ENCODE measurements at regions not wholly inside any gene's neighbourhood (a gene's known extent, or its start where the extent isn't known, plus 50 kb on each side); places are given as distances from the start of the nearest gene placed in this dataset.

DNA sequence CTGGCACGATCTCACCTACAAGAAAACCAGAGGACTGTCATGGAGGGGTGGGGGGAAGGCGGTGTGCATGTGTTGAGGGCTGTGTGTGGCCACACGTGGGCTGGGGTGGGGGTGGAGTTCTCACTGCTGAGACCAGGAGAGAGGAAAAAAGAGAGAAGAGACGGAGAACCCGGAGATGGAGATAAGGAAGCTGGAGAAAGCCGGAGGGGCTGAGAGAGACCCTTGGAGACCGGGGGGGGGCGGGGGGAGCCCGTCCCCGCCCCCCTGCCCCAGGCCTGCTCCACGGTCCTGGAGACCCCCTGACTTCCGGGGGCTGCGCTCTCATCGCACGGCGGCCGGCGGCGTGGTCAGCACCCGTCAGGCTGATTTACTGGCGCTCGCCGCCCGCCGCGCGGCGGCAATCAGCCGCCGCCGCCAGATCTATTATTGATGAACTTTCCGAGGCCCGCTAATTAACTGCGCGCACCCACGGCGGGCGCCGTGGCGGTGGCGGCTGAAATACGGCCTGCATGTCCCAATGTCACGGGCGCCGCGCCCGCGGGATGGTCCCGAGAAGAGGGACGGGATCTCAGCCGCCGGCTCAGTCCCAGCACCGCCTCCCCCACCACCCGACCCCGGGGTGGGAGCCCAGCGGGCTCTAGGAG, 187.4 kb downstream of the MN1 start:
- no peaks in the 10 kb centered on the region for H3K79me2 ChIP-seq (ENCODE audit: insufficient read depth, low read length)
- H3K9ac ChIP-seq (ENCODE audit: extremely low read depth, insufficient read length, low read length), result no peak overlapping the region
- no peak overlapping the region for H4K91ac ChIP-seq (ENCODE audit: insufficient read length, low read depth, low read length)
- H2BK20ac ChIP-seq (ENCODE audit: low read depth, low read length, poor library complexity, severe bottlenecking), result no peak overlapping the region
- H3K4ac ChIP-seq (ENCODE audit: low read depth, low read length), result no peak overlapping the region
- H2BK12ac ChIP-seq (ENCODE audit: insufficient read length, low read depth, low read length), result no peak overlapping the region
- Mint-ChIP-seq H3K4me3 (peak overlapping the region in 1 of 2 experiments; percentile 13; a peak in 1 of 5 replicates), H3K27ac (no peak overlapping the region), H3K36me3 (ENCODE audit: insufficient read depth in 1 of 3, low read depth in 3 of 3) (no peaks in the 10 kb centered on the region), H3K4me1 (peaks cover 20 to 38% of the 10 kb centered on the region in 2 experiments), H3K27me3 (ENCODE audit: low read depth) (peaks cover 9% of the 10 kb centered on the region), H3K9me3 (no peaks in the 10 kb centered on the region; a peak in 1 of 5 replicates)
- H4K8ac ChIP-seq (replicated peaks; ENCODE audit: insufficient read length, low read depth, low read length), result no peak overlapping the region
- H3K18ac ChIP-seq (ENCODE audit: insufficient read length, low read depth, low read length), result no peak overlapping the region
- WGBS (ENCODE audit: extremely low coverage, insufficient read length, low lambda C conversion rate), result no CpG with 5 or more reads among the region's 56 CpGs
- H3T11ph ChIP-seq (ENCODE audit: low read length), result no peak overlapping the region
- no peak overlapping the region for H2AK5ac ChIP-seq (ENCODE audit: insufficient read length, low read length)
- no peaks in the 10 kb centered on the region for H3K79me1 ChIP-seq (ENCODE audit: insufficient read depth, low read depth, low read length, poor library complexity, severe bottlenecking)
- H3K23ac ChIP-seq (ENCODE audit: insufficient read length, low read depth, low read length), result no peak overlapping the region
- H3K23me2 ChIP-seq (ENCODE audit: insufficient read length, low read depth, low read length, poor library complexity, severe bottlenecking), result no peaks in the 10 kb centered on the region
- no peak overlapping the region for H2BK15ac ChIP-seq (ENCODE audit: low read depth, low read length)
- H2AFZ ChIP-seq (ENCODE audit: low read length), result no peak overlapping the region
- no peaks in the 10 kb centered on the region for H3K9me3 ChIP-seq (ENCODE audit: control insufficient read depth, low read depth, low read length)
- no peak overlapping the region for H2BK5ac ChIP-seq (ENCODE audit: insufficient read length, low read length)
- H4K5ac ChIP-seq (ENCODE audit: insufficient read length, low read depth, low read length), result no peak overlapping the region
- peaks cover 4% of the 10 kb centered on the region; the same call in 1 of the 2 replicates for H3K4me1 ChIP-seq (ENCODE audit: insufficient read depth, low read length)
- H3K4me2 ChIP-seq (ENCODE audit: insufficient read depth, insufficient read length, low read length), result no peak overlapping the region
- no peak overlapping the region for H3K56ac ChIP-seq (ENCODE audit: insufficient read length, low read depth, low read length)
- H4K20me1 ChIP-seq (ENCODE audit: control insufficient read depth, insufficient read depth, insufficient read length), result no peaks in the 10 kb centered on the region
- TF ChIP-seq, protein P1, sequence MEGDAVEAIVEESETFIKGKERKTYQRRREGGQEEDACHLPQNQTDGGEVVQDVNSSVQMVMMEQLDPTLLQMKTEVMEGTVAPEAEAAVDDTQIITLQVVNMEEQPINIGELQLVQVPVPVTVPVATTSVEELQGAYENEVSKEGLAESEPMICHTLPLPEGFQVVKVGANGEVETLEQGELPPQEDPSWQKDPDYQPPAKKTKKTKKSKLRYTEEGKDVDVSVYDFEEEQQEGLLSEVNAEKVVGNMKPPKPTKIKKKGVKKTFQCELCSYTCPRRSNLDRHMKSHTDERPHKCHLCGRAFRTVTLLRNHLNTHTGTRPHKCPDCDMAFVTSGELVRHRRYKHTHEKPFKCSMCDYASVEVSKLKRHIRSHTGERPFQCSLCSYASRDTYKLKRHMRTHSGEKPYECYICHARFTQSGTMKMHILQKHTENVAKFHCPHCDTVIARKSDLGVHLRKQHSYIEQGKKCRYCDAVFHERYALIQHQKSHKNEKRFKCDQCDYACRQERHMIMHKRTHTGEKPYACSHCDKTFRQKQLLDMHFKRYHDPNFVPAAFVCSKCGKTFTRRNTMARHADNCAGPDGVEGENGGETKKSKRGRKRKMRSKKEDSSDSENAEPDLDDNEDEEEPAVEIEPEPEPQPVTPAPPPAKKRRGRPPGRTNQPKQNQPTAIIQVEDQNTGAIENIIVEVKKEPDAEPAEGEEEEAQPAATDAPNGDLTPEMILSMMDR (conservative IDR thresholded peaks at IDR 0.05), result no peak
- no peak overlapping the region for H3K14ac ChIP-seq (ENCODE audit: insufficient read depth, low read length)
- DNase-seq, result no peak
- no peak overlapping the region for H2BK120ac ChIP-seq (ENCODE audit: low read depth, low read length, poor library complexity, severe bottlenecking)
- no peaks in the 10 kb centered on the region; the same call in 1 of the 2 replicates for H3K27me3 ChIP-seq (ENCODE audit: insufficient read depth, low read length)
- H3K27ac ChIP-seq (ENCODE audit: insufficient read length, low read depth, low read length), result no peak overlapping the region
